Peyer's patch (tissue), 4 donors: ENCODE measurements at regions not wholly inside any gene's neighbourhood (a gene's known extent, or its start where the extent isn't known, plus 50 kb on each side); places are given as distances from the start of the nearest gene placed in this dataset.
"Not testable (repeated sequence)": the region's sequence is repeated elsewhere in the genome, so short reads cannot be mapped to it uniquely, and the experiment has no call there.

Source experiments
- DNase-seq, 3 donors: peaks; one replicate each; pipeline ENCODE4 v3.0.0-alpha.2; 2017 to 2019
- H3K27ac ChIP-seq, 4 donors: fragments of 200-600 bp; sonication (generic); one replicate each; pipeline ENCODE4 v1.5.1; 2016 to 2019
- H3K27me3 ChIP-seq, 2 donors: fragments of 200-600 bp; sonication (generic); one replicate each; pipeline ENCODE4 v1.5.1; 2019
- H3K36me3 ChIP-seq, 3 donors: fragments of 200-600 bp; sonication (generic); one replicate each; pipeline ENCODE4 v1.5.1; 2016 to 2019
- H3K4me1 ChIP-seq, 4 donors: fragments of 200-600 bp; sonication (generic); one replicate each; pipeline ENCODE4 v1.5.1; 2016 to 2019
- H3K4me3 ChIP-seq, 4 donors: fragments of 200-600 bp; sonication (generic); 1 replicate in 3 of 4; 2 replicates in 1 of 4; pipeline ENCODE4 v1.5.1; 2016 to 2019; ENCODE audit warnings: mild to moderate bottlenecking in 1 of 4
- H3K9me3 ChIP-seq, 4 donors: fragments of 200-600 bp; sonication (generic); one replicate each; pipeline ENCODE4 v1.5.1; 2016 to 2019; ENCODE audit warnings: mild to moderate bottlenecking in 1 of 4
- POLR2A ChIP-seq, 2 donors: fragments of 450-650 bp; IDR thresholded peaks; one replicate each; pipeline ENCODE4 v1.5.1; 2017; ENCODE audit warnings: antibody characterized with exemption in 2 of 2, mild to moderate bottlenecking in 2 of 2, moderate library complexity in 2 of 2
- TF ChIP-seq, protein P1 (sequence below), 6 experiments: fragments of 450-650 bp in 4 of 6; fragments of 200-600 bp in 2 of 6; sonication (generic) in 1 of 6; IDR thresholded peaks; one replicate each; pipeline ENCODE4 v1.5.1; 2017 to 2019; ENCODE audit warnings: antibody characterized with exemption in 6 of 6, mild to moderate bottlenecking in 3 of 6, moderate library complexity in 1 of 6

DNA sequence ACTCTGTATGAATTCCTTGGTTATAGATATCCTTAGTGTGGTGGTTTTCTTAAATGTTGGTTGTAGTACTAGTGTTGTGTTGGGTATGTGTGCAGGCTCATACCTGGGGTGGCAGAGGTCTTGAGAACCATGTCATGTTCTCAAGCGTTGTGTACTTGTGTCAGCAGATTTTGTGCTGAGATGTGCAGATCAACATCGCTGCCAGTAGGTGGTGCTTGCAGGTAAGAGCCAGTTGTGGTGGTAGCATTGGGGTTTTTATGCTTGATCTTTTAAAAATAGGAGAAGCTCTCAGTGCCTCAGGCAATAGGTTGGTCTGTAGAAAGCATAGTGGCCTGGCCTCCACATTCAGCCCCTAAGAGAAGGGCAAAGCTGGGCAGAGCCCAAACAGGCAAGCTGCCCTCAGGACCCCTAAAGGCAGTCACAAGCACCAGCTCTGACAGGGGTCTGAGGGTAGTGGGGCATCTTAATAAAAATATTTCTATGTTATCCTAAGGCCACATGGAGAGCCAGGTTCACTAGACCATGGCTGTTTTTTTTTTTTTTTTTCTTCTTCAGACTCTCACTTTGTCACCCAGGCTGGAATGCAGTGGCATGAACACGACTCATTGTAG is 164.0 kb downstream of the IL20RB start:
- H3K4me1 ChIP-seq: no peaks in the 10 kb centered on the region
- H3K4me3 ChIP-seq: no peak overlapping the region
- no peaks in the 10 kb centered on the region for H3K9me3 ChIP-seq
- no peak overlapping the region for H3K27ac ChIP-seq
- DNase-seq: no peak
- no peaks in the 10 kb centered on the region for H3K27me3 ChIP-seq
- H3K36me3 ChIP-seq: no peaks in the 10 kb centered on the region
- TF ChIP-seq, protein P1, sequence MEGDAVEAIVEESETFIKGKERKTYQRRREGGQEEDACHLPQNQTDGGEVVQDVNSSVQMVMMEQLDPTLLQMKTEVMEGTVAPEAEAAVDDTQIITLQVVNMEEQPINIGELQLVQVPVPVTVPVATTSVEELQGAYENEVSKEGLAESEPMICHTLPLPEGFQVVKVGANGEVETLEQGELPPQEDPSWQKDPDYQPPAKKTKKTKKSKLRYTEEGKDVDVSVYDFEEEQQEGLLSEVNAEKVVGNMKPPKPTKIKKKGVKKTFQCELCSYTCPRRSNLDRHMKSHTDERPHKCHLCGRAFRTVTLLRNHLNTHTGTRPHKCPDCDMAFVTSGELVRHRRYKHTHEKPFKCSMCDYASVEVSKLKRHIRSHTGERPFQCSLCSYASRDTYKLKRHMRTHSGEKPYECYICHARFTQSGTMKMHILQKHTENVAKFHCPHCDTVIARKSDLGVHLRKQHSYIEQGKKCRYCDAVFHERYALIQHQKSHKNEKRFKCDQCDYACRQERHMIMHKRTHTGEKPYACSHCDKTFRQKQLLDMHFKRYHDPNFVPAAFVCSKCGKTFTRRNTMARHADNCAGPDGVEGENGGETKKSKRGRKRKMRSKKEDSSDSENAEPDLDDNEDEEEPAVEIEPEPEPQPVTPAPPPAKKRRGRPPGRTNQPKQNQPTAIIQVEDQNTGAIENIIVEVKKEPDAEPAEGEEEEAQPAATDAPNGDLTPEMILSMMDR (IDR thresholded peaks at IDR 0.05): peak in 3 of 6 experiments; percentile 22 to 34 (median 28)
- no peak for TF ChIP-seq POLR2A (IDR thresholded peaks at IDR 0.05)

DNA sequence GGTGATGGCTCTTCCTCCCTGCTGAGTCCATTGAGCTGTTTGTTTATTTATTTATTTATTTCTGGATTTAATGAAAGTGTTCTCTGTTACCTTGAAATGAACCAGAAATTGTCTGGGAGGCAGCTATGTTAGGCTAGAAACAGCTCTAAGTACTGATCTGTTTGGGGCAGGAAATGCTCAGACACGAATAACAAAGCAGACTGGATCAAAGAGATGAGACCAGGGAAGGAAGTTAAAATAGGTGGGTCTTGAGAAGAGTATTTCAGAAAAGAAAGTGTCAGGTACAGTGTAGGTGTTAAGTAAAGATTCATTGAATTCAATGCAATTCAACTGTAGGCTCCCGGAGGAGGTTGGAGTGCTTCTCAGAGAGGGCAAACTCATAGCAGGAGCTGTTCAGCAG is 173.3 kb downstream of the IL20RB start:
- no peak overlapping the region for H3K27ac ChIP-seq
- no peaks in the 10 kb centered on the region for H3K36me3 ChIP-seq
- H3K9me3 ChIP-seq: no peaks in the 10 kb centered on the region
- no peak for DNase-seq
- H3K4me3 ChIP-seq: no peak overlapping the region
- TF ChIP-seq, protein P1 (IDR thresholded peaks at IDR 0.05): no peak
- no peak for TF ChIP-seq POLR2A (IDR thresholded peaks at IDR 0.05)
- H3K27me3 ChIP-seq: no peaks in the 10 kb centered on the region
- H3K4me1 ChIP-seq: no peaks in the 10 kb centered on the region

DNA sequence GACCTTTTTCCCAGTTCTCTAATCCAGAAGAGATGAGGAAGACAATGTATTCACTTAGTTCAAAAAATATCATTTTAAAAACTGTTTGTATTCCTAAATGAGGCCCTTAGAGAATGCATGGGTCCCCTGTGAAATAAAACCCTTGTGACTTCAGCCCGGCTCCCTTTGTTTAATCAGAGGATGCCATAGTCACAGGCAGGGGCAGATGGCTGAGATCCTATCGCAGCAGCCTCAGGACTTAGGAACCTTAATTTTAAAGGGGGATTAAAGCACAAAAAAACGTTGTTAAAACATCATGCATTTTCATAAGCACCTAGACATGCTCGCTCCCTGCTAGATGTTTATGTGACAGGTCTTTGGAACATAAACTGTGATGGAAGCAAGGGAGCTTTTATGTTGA is 176.6 kb downstream of the IL20RB start:
- Histone ChIP-seq H3K27me3 (no peaks in the 10 kb centered on the region), H3K27ac (no peak overlapping the region), H3K36me3 (no peaks in the 10 kb centered on the region), H3K9me3 (no peaks in the 10 kb centered on the region), H3K4me3 (no peak overlapping the region), H3K4me1 (no peaks in the 10 kb centered on the region)
- no peak for TF ChIP-seq POLR2A (IDR thresholded peaks at IDR 0.05)
- TF ChIP-seq, protein P1 (IDR thresholded peaks at IDR 0.05): no peak
- no peak for DNase-seq

DNA sequence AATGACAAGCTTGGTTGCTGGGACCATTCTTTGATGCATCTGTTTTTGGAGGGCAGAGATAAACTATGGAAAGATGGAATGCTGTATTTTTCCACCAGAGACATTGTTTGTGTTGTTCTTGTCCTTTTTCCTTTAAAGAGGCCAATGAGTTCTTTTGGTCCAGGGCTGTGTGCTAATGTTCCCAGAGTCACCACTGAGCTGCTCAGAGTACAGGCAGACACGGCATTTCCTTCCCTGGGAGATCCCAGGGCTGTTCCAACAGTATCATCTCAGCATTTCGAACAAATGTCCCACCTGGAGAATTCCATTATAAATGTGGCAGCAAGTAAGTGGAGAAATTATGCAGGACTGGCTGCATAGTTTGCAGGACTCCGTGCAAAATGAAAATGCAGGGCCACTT is 190.6 kb downstream of the IL20RB start:
- no peak overlapping the region for H3K27ac ChIP-seq
- DNase-seq: no peak
- TF ChIP-seq, protein P1 (IDR thresholded peaks at IDR 0.05): no peak
- TF ChIP-seq POLR2A (IDR thresholded peaks at IDR 0.05): no peak
- no peaks in the 10 kb centered on the region for H3K36me3 ChIP-seq
- H3K4me3 ChIP-seq: no peak overlapping the region
- no peaks in the 10 kb centered on the region for H3K27me3 ChIP-seq
- no peaks in the 10 kb centered on the region for H3K4me1 ChIP-seq
- H3K9me3 ChIP-seq: no peaks in the 10 kb centered on the region

DNA sequence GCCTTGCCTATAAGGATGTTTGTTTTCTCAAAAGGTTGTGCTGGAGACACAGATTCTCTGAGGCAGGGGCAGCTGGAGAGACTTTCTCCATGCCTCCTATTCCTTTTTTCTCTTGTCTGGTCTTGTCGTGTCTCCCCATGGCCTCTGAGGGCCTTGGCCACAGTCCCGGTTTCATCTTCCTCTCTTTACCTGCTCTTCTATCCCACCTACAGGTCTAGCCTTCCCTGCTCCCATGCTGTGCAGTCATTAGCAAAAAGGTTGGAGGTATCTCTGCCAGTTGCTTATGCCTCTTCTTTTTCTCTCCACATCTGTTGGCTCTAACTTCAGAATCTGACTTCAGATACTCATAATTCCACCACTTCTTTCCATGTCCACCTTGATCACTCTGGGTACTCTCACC is 191.1 kb downstream of the IL20RB start:
- Histone ChIP-seq H3K4me1 (no peaks in the 10 kb centered on the region), H3K4me3 (no peak overlapping the region), H3K27me3 (no peaks in the 10 kb centered on the region), H3K27ac (no peak overlapping the region), H3K36me3 (no peaks in the 10 kb centered on the region), H3K9me3 (no peaks in the 10 kb centered on the region)
- TF ChIP-seq, protein P1 (IDR thresholded peaks at IDR 0.05): no peak
- TF ChIP-seq POLR2A (IDR thresholded peaks at IDR 0.05): no peak
- DNase-seq: no peak

DNA sequence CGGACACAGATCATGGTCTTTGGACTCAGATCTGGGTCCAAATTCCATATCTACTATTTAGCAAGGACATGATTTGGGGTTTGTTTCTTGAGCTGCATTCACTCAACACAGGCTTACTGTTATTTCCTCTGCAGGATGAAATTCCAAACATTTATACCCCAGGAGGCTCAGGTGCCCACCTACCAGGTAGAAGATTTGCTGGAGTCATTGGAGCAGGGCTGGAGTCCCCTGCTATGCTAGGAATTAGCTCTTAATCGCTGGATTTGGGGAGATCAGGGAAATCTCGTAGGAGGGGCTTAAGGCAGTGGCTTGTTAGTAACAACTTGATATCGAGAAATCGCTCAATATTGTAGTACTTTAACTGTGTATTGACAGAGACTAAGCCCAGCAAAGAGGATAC is 193.0 kb downstream of the IL20RB start:
- Histone ChIP-seq H3K9me3 (no peaks in the 10 kb centered on the region), H3K4me3 (no peak overlapping the region), H3K27me3 (no peaks in the 10 kb centered on the region), H3K4me1 (no peaks in the 10 kb centered on the region), H3K27ac (no peak overlapping the region), H3K36me3 (no peaks in the 10 kb centered on the region)
- no peak for DNase-seq
- TF ChIP-seq, protein P1 (IDR thresholded peaks at IDR 0.05): no peak

DNA sequence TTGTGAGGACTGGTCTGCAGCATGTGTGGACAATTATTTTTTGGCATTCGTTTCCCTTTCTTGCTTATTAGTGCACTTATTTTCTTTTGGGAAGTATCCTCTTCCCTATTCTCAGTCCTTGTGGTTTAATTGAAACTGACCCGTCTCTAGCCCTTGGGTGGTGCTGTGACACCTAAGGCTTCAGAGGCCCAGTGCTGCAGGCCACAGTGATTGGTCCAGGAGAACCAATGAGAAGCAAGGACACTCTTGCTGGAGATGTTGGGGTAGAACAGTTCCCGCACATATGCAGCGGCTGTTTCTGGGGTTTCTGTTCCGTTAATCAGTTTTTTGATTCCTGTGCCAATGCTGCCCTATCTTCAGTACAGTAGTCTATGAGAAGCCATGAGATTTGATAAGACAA is 195.3 kb downstream of the IL20RB start:
- H3K27ac ChIP-seq, H3K9me3 ChIP-seq, H3K36me3 ChIP-seq, H3K4me1 ChIP-seq, DNase-seq, H3K4me3 ChIP-seq, H3K27me3 ChIP-seq: not testable (repeated sequence)
